ENCODE measurements at regions not wholly inside any gene's neighbourhood (a gene's known extent, or its start where the extent isn't known, plus 50 kb on each side); places are given as distances from the start of the nearest gene placed in this dataset.

DNA sequence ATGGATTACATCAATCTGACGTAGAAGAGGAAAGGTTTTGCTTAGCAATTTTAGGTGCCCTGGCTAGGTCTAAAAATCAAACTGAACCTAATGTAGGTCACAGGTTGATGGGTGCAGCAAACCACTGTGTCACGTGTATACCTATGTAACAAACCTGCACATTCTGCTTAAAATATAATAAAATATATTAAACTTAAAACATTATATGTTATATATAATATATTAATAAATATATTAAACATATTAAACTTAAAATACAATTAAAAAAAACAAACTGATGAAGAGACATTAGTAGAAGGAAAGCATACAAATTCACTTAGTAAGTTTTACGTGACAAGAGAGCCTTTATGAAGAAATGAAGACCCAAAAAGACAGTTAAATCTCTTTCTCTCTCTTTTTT is 51.7 kb upstream of the FBXL17 start:
- no peak for DNase-seq

GRCh38 chr5:108432024-108432423 is 50.1 kb upstream of the FBXL17 start:
- no peak for DNase-seq

Data from NK-92 treated with Interleukin-12 subunit alpha and Interleukin-12 subunit beta, amount 100 ng/mL, for 24 hours (cell line).